ENCODE measurements at regions not wholly inside any gene's neighbourhood (a gene's known extent, or its start where the extent isn't known, plus 50 kb on each side); places are given as distances from the start of the nearest gene placed in this dataset.
A peak's percentile ranks its signal among the peaks of the same experiment; 100 is the strongest.

GRCh38 chr21:35850029-35850428, 210.3 kb downstream of the SETD4 start:
- DNase-seq (ENCODE audit: low read depth): no peak

- DNase-seq (ENCODE audit: low read depth): no peak
Observed at GRCh38 chr21:35849144-35849543, 211.2 kb downstream of the SETD4 start.

GRCh38 chr21:35843911-35844667, 216.2 kb downstream of the SETD4 start:
- no peak for DNase-seq (ENCODE audit: low read depth)

GRCh38 chr21:35840949-35841348, 219.4 kb downstream of the SETD4 start:
- no peak for DNase-seq (ENCODE audit: low read depth)

GRCh38 chr21:35840197-35840799, 220.0 kb downstream of the SETD4 start:
- peak; percentile 45 for DNase-seq (ENCODE audit: low read depth)

- DNase-seq (ENCODE audit: low read depth): no peak
Observed at GRCh38 chr21:35838987-35839763, 221.2 kb downstream of the SETD4 start.

- DNase-seq (ENCODE audit: low read depth): no peak
Observed at GRCh38 chr21:35838350-35838749, 222.0 kb downstream of the SETD4 start.

GRCh38 chr21:35833991-35834390, 226.3 kb downstream of the SETD4 start:
- no peak for DNase-seq (ENCODE audit: low read depth)

- no peak for DNase-seq (ENCODE audit: low read depth)
Observed at GRCh38 chr21:35833388-35833787, 226.9 kb downstream of the SETD4 start.

GRCh38 chr21:35831230-35831629, 229.1 kb downstream of the SETD4 start:
- DNase-seq (ENCODE audit: low read depth): no peak

- DNase-seq (ENCODE audit: low read depth): no peak
Observed at GRCh38 chr21:35829067-35829466, 231.3 kb downstream of the SETD4 start.

- no peak for DNase-seq (ENCODE audit: low read depth)
Observed at GRCh38 chr21:35828161-35828560, 232.2 kb downstream of the SETD4 start.

- no peak for DNase-seq (ENCODE audit: low read depth)
Observed at GRCh38 chr21:35827004-35827403, 233.3 kb downstream of the SETD4 start.

GRCh38 chr21:35825370-35826353, 234.7 kb downstream of the SETD4 start:
- DNase-seq (ENCODE audit: low read depth): no peak

- DNase-seq (ENCODE audit: low read depth): peak; percentile 69
Observed at GRCh38 chr21:35824136-35824535, 236.2 kb downstream of the SETD4 start.

- no peak for DNase-seq (ENCODE audit: low read depth)
Observed at GRCh38 chr21:35819134-35819533, 241.2 kb downstream of the SETD4 start.

- DNase-seq (ENCODE audit: low read depth): no peak
Observed at GRCh38 chr21:35818597-35818996, 241.7 kb downstream of the SETD4 start.

- no peak for DNase-seq (ENCODE audit: low read depth)
Observed at GRCh38 chr21:35814858-35815619, 245.3 kb downstream of the SETD4 start.

- no peak for DNase-seq (ENCODE audit: low read depth)
Observed at GRCh38 chr21:35812679-35813078, 247.6 kb downstream of the SETD4 start.

- DNase-seq (ENCODE audit: low read depth): no peak
Observed at GRCh38 chr21:35811191-35811806, 249.0 kb downstream of the SETD4 start.

All from HT1080 (cell line).